Hepatocyte (in vitro differentiated cells): ENCODE measurements at regions not wholly inside any gene's neighbourhood (a gene's known extent, or its start where the extent isn't known, plus 50 kb on each side); places are given as distances from the start of the nearest gene placed in this dataset.

Source experiments
- EZH2phosphoT487 ChIP-seq: fragments of 200-600 bp; sonication (generic); IDR thresholded peaks from one replicate; pipeline ENCODE4 v1.6.1; 2018; ENCODE audit warnings: antibody characterized with exemption, mild to moderate bottlenecking, low read depth, moderate library complexity; ENCODE audit not compliant: unreplicated experiment, severe bottlenecking
- TF ChIP-seq, protein P1 (sequence below): fragments of 200-600 bp; sonication (generic); IDR thresholded peaks from 2 replicates; pipeline ENCODE4 v1.5.1; 2016; ENCODE audit warnings: antibody characterized with exemption, mild to moderate bottlenecking; ENCODE audit not compliant: poor library complexity

DNA sequence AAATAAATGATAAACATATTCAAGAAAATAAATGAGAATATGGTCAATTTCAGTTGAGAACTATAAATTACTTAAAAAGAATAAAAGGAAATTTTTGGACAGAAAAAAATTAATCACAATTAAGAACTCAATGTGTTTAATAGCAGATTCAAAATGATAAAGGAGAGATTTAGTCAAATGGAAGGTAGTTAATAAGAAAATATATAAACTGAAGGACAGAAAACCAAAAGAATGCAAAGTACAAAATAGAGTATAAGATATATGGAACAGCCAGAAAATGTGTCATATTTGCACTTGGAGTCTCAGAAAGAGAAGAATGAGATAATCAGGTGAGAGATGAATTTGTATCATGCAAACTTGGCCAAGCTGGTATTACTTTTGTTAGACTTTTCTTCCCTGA lies 201.8 kb upstream of the ARID1B start:
- TF ChIP-seq, protein P1, sequence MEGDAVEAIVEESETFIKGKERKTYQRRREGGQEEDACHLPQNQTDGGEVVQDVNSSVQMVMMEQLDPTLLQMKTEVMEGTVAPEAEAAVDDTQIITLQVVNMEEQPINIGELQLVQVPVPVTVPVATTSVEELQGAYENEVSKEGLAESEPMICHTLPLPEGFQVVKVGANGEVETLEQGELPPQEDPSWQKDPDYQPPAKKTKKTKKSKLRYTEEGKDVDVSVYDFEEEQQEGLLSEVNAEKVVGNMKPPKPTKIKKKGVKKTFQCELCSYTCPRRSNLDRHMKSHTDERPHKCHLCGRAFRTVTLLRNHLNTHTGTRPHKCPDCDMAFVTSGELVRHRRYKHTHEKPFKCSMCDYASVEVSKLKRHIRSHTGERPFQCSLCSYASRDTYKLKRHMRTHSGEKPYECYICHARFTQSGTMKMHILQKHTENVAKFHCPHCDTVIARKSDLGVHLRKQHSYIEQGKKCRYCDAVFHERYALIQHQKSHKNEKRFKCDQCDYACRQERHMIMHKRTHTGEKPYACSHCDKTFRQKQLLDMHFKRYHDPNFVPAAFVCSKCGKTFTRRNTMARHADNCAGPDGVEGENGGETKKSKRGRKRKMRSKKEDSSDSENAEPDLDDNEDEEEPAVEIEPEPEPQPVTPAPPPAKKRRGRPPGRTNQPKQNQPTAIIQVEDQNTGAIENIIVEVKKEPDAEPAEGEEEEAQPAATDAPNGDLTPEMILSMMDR, result no peak
- TF ChIP-seq EZH2phosphoT487, result no peak
